ENCODE measurements at regions not wholly inside any gene's neighbourhood (a gene's known extent, or its start where the extent isn't known, plus 50 kb on each side); places are given as distances from the start of the nearest gene placed in this dataset.

- in situ Hi-C loops (cut with HindIII; ENCODE audit: low pct_ligation_motif_present, low sequenced_read_pairs), result no loop called here
- H3K4me3 ChIP-seq (ENCODE audit: low read depth, low read length), result no peak overlapping the region
- DNase-seq, result no peak
- no peaks in the 10 kb centered on the region for H3K27me3 ChIP-seq (replicated peaks)
- no peak for TF ChIP-seq CTCF (IDR thresholded peaks at IDR 0.05; ENCODE audit: low read depth, low read length, missing control alignments)
- H3K27ac ChIP-seq, result no peak overlapping the region
- H3K36me3 ChIP-seq (replicated peaks), result no peaks in the 10 kb centered on the region
These were observed 491.3 kb downstream of the RPS24 start for GRCh38 chr10:78524941-78525340.

- no peak for DNase-seq
- no peak for TF ChIP-seq CTCF (IDR thresholded peaks at IDR 0.05; ENCODE audit: low read depth, low read length, missing control alignments)
- no peaks in the 10 kb centered on the region for H3K27me3 ChIP-seq (replicated peaks)
- no peak overlapping the region for H3K4me3 ChIP-seq (ENCODE audit: low read depth, low read length)
- H3K27ac ChIP-seq, result no peak overlapping the region
- in situ Hi-C loops (cut with HindIII; ENCODE audit: low pct_ligation_motif_present, low sequenced_read_pairs), result no loop called here
- no peaks in the 10 kb centered on the region for H3K36me3 ChIP-seq (replicated peaks)
These were observed 492.7 kb downstream of the RPS24 start for GRCh38 chr10:78526347-78526746.

- no peak for TF ChIP-seq CTCF (IDR thresholded peaks at IDR 0.05; ENCODE audit: low read depth, low read length, missing control alignments)
- no peaks in the 10 kb centered on the region for H3K27me3 ChIP-seq (replicated peaks)
- H3K36me3 ChIP-seq (replicated peaks), result no peaks in the 10 kb centered on the region
- in situ Hi-C loops (cut with HindIII; ENCODE audit: low pct_ligation_motif_present, low sequenced_read_pairs), result no loop called here
- H3K27ac ChIP-seq, result no peak overlapping the region
- DNase-seq, result no peak
- H3K4me3 ChIP-seq (ENCODE audit: low read depth, low read length), result no peak overlapping the region
These were observed 493.6 kb downstream of the RPS24 start for GRCh38 chr10:78527296-78527695.

GRCh38 chr10:78528749-78529204 lies 495.1 kb downstream of the RPS24 start:
- no peak for DNase-seq
- Histone ChIP-seq H3K27ac (no peak overlapping the region), H3K27me3 (replicated peaks) (no peaks in the 10 kb centered on the region), H3K36me3 (replicated peaks) (no peaks in the 10 kb centered on the region), H3K4me3 (ENCODE audit: low read depth, low read length) (no peak overlapping the region)
- TF ChIP-seq CTCF (IDR thresholded peaks at IDR 0.05; ENCODE audit: low read depth, low read length, missing control alignments), result no peak
- in situ Hi-C loops (cut with HindIII; ENCODE audit: low pct_ligation_motif_present, low sequenced_read_pairs), result no loop called here

GRCh38 chr10:78529262-78529661 lies 495.6 kb downstream of the RPS24 start:
- no peak for TF ChIP-seq CTCF (IDR thresholded peaks at IDR 0.05; ENCODE audit: low read depth, low read length, missing control alignments)
- in situ Hi-C loops (cut with HindIII; ENCODE audit: low pct_ligation_motif_present, low sequenced_read_pairs), result no loop called here
- no peak overlapping the region for H3K4me3 ChIP-seq (ENCODE audit: low read depth, low read length)
- H3K27ac ChIP-seq, result no peak overlapping the region
- H3K27me3 ChIP-seq (replicated peaks), result peaks cover 2% of the 10 kb centered on the region
- DNase-seq, result no peak
- H3K36me3 ChIP-seq (replicated peaks), result no peaks in the 10 kb centered on the region

- H3K4me3 ChIP-seq (ENCODE audit: low read depth, low read length), result no peak overlapping the region
- peaks cover 2% of the 10 kb centered on the region for H3K27me3 ChIP-seq (replicated peaks)
- H3K36me3 ChIP-seq (replicated peaks), result no peaks in the 10 kb centered on the region
- no peak for TF ChIP-seq CTCF (IDR thresholded peaks at IDR 0.05; ENCODE audit: low read depth, low read length, missing control alignments)
- DNase-seq, result no peak
- H3K27ac ChIP-seq, result no peak overlapping the region
- in situ Hi-C loops (cut with HindIII; ENCODE audit: low pct_ligation_motif_present, low sequenced_read_pairs), result no loop called here
These were observed 497.4 kb downstream of the RPS24 start for GRCh38 chr10:78531088-78531487.

Data from brain microvascular endothelial cell (primary cell).